ENCODE measurements at regions not wholly inside any gene's neighbourhood (a gene's known extent, or its start where the extent isn't known, plus 50 kb on each side); places are given as distances from the start of the nearest gene placed in this dataset.
"Not testable (repeated sequence)": the region's sequence is repeated elsewhere in the genome, so short reads cannot be mapped to it uniquely, and the experiment has no call there.

DNA sequence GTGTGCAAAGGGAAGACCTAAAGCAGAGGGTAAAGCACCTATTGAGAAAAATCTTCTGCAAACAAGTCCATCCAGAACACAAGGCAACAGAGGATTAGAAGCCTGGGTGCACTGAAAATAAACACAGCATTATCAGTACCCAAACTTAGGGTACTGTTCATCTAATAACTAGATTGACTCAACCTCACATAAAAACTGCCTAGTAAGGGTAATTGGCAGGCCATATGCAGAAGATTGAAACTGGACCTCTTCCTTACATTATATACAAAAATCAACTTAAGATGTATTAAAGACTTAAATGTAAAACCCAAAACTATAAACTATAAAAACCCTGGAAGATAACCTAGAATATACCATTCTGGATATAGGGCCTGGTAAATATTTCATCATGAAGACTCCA is 91.2 kb upstream of the SIRPG start:
- H3K4me3 ChIP-seq (replicated peaks; ENCODE audit: low read depth, low read length) = no peak overlapping the region

GRCh38 chr20:1747953-1748577 is 90.5 kb upstream of the SIRPG start:
- DNase-seq (ENCODE audit: extremely low read depth, low read depth) = no peak
- no peak for TF ChIP-seq CTCF (IDR thresholded peaks at IDR 0.05; ENCODE audit: low read depth, low read length, missing control alignments)
- no peak overlapping the region for H3K4me3 ChIP-seq (replicated peaks; ENCODE audit: low read depth, low read length)

More for the DNA sequence above, 91.2 kb upstream of the SIRPG start:
- no peak for DNase-seq (ENCODE audit: extremely low read depth, low read depth)
- TF ChIP-seq CTCF (IDR thresholded peaks at IDR 0.05; ENCODE audit: low read depth, low read length, missing control alignments) = no peak

DNA sequence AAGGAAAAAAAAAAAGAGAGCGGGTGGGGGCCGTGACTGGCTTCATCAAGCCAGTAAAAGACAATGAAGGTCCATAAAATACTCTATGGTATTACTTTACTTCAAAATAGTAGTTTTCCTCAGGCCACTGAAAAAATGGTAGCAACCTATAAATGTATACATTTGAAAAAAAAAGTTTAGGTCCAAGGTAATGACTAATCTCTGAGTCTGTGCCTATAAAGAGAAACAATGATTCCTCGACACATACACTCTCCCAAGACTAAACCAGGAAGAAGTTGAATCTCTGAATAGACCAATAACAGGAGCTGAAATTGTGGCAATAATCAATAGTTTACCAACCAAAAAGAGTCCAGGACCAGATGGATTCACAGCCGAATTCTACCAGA is 84.5 kb upstream of the SIRPG start:
- not testable (repeated sequence) for H3K4me3 ChIP-seq (replicated peaks; ENCODE audit: low read depth, low read length); DNase-seq (ENCODE audit: extremely low read depth, low read depth)

- DNase-seq (ENCODE audit: extremely low read depth, low read depth) = no peak
- H3K4me3 ChIP-seq (replicated peaks; ENCODE audit: low read depth, low read length) = no peak overlapping the region
- TF ChIP-seq CTCF (IDR thresholded peaks at IDR 0.05; ENCODE audit: low read depth, low read length, missing control alignments) = no peak
Measured at GRCh38 chr20:1741309-1742048, 83.9 kb upstream of the SIRPG start.

- DNase-seq (ENCODE audit: extremely low read depth, low read depth) = no peak
- TF ChIP-seq CTCF (IDR thresholded peaks at IDR 0.05; ENCODE audit: low read depth, low read length, missing control alignments) = no peak
- H3K4me3 ChIP-seq (replicated peaks; ENCODE audit: low read depth, low read length) = no peak overlapping the region
Measured at GRCh38 chr20:1737134-1737533, 79.6 kb upstream of the SIRPG start.

DNA sequence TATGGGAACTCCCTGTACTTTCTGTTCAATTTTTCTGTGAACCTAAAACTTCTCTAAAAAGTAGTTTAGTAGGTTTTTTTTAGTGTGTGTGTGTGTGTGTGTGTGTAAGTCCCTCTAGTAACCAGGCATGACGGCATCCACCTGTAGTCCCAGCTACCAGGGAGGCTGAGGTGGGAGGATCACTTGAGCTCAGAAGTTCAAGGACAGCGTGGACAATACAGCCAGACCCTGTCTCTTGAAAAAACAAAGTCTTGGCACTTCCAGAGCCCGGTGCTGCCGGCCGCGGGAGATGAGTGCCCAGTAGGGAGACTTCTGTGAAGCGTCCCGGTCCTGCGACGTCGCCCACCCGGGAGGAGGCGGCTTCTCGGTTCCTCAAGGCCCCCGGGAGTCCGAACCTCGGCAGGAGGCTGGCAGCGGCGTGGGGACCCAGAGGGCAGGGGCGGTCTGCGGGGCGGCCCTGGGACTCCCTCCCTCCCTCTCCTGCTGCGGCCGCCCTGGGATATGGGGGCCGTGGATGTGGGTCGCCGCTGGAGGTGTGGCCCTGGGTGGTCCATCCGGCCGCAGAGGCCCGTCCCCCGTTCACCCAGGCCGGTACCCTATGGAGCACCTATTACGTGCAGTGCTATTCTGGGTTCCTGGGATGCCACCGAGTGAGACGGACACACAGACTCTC is 78.0 kb upstream of the SIRPG start:
- DNase-seq (ENCODE audit: extremely low read depth, low read depth) = no peak
- no peak for TF ChIP-seq CTCF (IDR thresholded peaks at IDR 0.05; ENCODE audit: low read depth, low read length, missing control alignments)
- no peak overlapping the region for H3K4me3 ChIP-seq (replicated peaks; ENCODE audit: low read depth, low read length)

- H3K4me3 ChIP-seq (replicated peaks; ENCODE audit: low read depth, low read length) = no peak overlapping the region
- no peak for TF ChIP-seq CTCF (IDR thresholded peaks at IDR 0.05; ENCODE audit: low read depth, low read length, missing control alignments)
- DNase-seq (ENCODE audit: extremely low read depth, low read depth) = no peak
Measured at GRCh38 chr20:1734269-1734858, 76.8 kb upstream of the SIRPG start.

GRCh38 chr20:1731828-1732375 is 74.3 kb upstream of the SIRPG start:
- H3K4me3 ChIP-seq (replicated peaks; ENCODE audit: low read depth, low read length); DNase-seq (ENCODE audit: extremely low read depth, low read depth): not testable (repeated sequence)

GRCh38 chr20:1730981-1731711 is 73.6 kb upstream of the SIRPG start:
- not testable (repeated sequence) for DNase-seq (ENCODE audit: extremely low read depth, low read depth); H3K4me3 ChIP-seq (replicated peaks; ENCODE audit: low read depth, low read length)

Measured in HFF-Myc (cell line).